ENCODE measurements at regions not wholly inside any gene's neighbourhood (a gene's known extent, or its start where the extent isn't known, plus 50 kb on each side); places are given as distances from the start of the nearest gene placed in this dataset.

- 12 to 25% methylated on average over 5 of the region's 5 CpGs for WGBS, 2 experiments (ENCODE audit: low coverage in 1 of 2, low lambda C conversion rate in 2 of 2, missing lambda C conversion rate in 2 of 2)
- H2AFZ ChIP-seq: no peak overlapping the region
These were observed 307.5 kb upstream of the GNPDA2 start for GRCh38 chr4:45033676-45034419.

DNA sequence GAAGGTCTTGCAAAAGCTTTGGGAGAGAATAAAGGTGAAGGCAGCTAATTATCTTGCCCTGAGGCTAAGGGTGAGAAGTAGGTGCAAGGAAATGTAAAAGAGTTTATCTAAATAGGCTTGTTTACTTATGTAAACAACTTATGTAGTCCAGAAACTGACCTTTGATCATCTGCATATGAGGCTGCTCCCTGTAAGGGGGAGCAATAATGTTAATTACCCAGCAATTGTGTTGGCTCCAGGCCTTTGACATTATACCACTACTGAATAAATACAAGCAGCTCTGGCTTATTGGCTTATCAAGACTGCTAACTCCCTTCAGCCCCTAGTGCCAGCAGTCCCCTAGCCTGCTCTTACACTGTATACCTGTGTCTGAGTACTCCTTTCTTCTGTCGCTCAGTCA is 303.7 kb upstream of the GNPDA2 start:
- TF ChIP-seq EZH2 (IDR thresholded peaks at IDR 0.05; ENCODE audit: insufficient read depth, poor library complexity, severe bottlenecking): no peak
- no peak for TF ChIP-seq EZH2phosphoT487 (IDR thresholded peaks at IDR 0.05; ENCODE audit: insufficient read depth, low read depth)
- Histone ChIP-seq H3F3A (ENCODE audit: insufficient read depth) (no peaks in the 10 kb centered on the region), H3K4me1 (ENCODE audit: insufficient read depth) (no peaks in the 10 kb centered on the region), H3K4me3 (no peak overlapping the region), H2AFZ (no peak overlapping the region), H3K4me2 (ENCODE audit: unreplicated experiment) (no peak overlapping the region), H3K9me2 (ENCODE audit: insufficient read depth) (no peaks in the 10 kb centered on the region), H3K9ac (no peak overlapping the region), H3K36me3 (ENCODE audit: low read depth) (no peaks in the 10 kb centered on the region), H4K20me1 (ENCODE audit: insufficient read depth) (no peaks in the 10 kb centered on the region), H3K9me3 (ENCODE audit: low read depth) (no peaks in the 10 kb centered on the region), H3K27ac (no peak overlapping the region), H3K27me3 (replicated peaks; ENCODE audit: insufficient read depth) (no peaks in the 10 kb centered on the region), H3K79me2 (ENCODE audit: insufficient read depth) (no peaks in the 10 kb centered on the region)
- in situ Hi-C loops (cut with MboI): no loop called here
- WGBS, 2 experiments (ENCODE audit: low coverage in 1 of 2, low lambda C conversion rate in 2 of 2, missing lambda C conversion rate in 2 of 2): 48 to 74% methylated on average over 1 of the region's 1 CpG
- DNase-seq: no peak

More at GRCh38 chr4:45033676-45034419, 307.5 kb upstream of the GNPDA2 start:
- no peaks in the 10 kb centered on the region for H3K9me3 ChIP-seq (ENCODE audit: low read depth)
- no peaks in the 10 kb centered on the region for H3K79me2 ChIP-seq (ENCODE audit: insufficient read depth)
- no peaks in the 10 kb centered on the region for H3K9me2 ChIP-seq (ENCODE audit: insufficient read depth)
- H3K27ac ChIP-seq: no peak overlapping the region
- H3K4me1 ChIP-seq (ENCODE audit: insufficient read depth): no peaks in the 10 kb centered on the region
- H3K9ac ChIP-seq: no peak overlapping the region
- no peak for TF ChIP-seq EZH2phosphoT487 (IDR thresholded peaks at IDR 0.05; ENCODE audit: insufficient read depth, low read depth)
- no peak for TF ChIP-seq EZH2 (IDR thresholded peaks at IDR 0.05; ENCODE audit: insufficient read depth, poor library complexity, severe bottlenecking)
- in situ Hi-C loops (cut with MboI): no loop called here
- no peaks in the 10 kb centered on the region for H3K27me3 ChIP-seq (replicated peaks; ENCODE audit: insufficient read depth)
- no peak for DNase-seq
- no peaks in the 10 kb centered on the region for H4K20me1 ChIP-seq (ENCODE audit: insufficient read depth)
- H3K4me2 ChIP-seq (ENCODE audit: unreplicated experiment): no peak overlapping the region
- no peaks in the 10 kb centered on the region for H3K36me3 ChIP-seq (ENCODE audit: low read depth)
- no peak overlapping the region for H3K4me3 ChIP-seq
- no peaks in the 10 kb centered on the region for H3F3A ChIP-seq (ENCODE audit: insufficient read depth)

DNA sequence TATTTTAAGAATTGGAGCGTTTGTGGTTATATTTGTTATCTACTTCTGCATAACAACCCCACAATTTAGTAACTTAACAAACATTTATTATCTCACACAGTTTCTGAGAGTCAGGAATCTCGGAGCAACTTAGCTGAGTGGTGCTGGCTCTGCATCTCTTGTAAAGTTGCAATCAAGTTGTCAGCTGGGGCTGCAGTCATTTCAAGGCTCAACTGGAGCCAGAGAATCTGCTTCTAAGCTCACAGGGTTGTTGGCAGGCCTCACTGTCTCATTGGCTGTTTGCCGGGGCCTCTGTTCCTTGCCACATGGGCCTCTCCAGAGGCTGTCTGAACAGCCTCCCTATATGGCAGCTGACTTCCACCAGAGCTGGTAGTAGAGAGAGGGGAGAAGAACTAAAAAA is 281.2 kb upstream of the GNPDA2 start:
- WGBS, 2 experiments (ENCODE audit: low coverage in 1 of 2, low lambda C conversion rate in 2 of 2, missing lambda C conversion rate in 2 of 2): 3 to 8% methylated on average over 3 of the region's 3 CpGs
- H3K27ac ChIP-seq: no peak overlapping the region
- in situ Hi-C loops (cut with MboI): no loop called here

GRCh38 chr4:45006078-45006477 is 279.7 kb upstream of the GNPDA2 start:
- H3K4me1 ChIP-seq (ENCODE audit: insufficient read depth): no peaks in the 10 kb centered on the region
- H3K36me3 ChIP-seq (ENCODE audit: low read depth): no peaks in the 10 kb centered on the region
- no peak overlapping the region for H2AFZ ChIP-seq
- no peaks in the 10 kb centered on the region for H3K27me3 ChIP-seq (replicated peaks; ENCODE audit: insufficient read depth)
- no peak for DNase-seq
- no peak overlapping the region for H3K27ac ChIP-seq
- H3K9ac ChIP-seq: no peak overlapping the region
- no peaks in the 10 kb centered on the region for H3K79me2 ChIP-seq (ENCODE audit: insufficient read depth)
- H3K4me3 ChIP-seq: no peak overlapping the region
- in situ Hi-C loops (cut with MboI): no loop called here
- H3F3A ChIP-seq (ENCODE audit: insufficient read depth): no peaks in the 10 kb centered on the region
- TF ChIP-seq EZH2phosphoT487 (IDR thresholded peaks at IDR 0.05; ENCODE audit: insufficient read depth, low read depth) (no peak), EZH2 (IDR thresholded peaks at IDR 0.05; ENCODE audit: insufficient read depth, poor library complexity, severe bottlenecking) (no peak)
- no peaks in the 10 kb centered on the region for H3K9me2 ChIP-seq (ENCODE audit: insufficient read depth)
- no peaks in the 10 kb centered on the region for H4K20me1 ChIP-seq (ENCODE audit: insufficient read depth)
- H3K4me2 ChIP-seq (ENCODE audit: unreplicated experiment): no peak overlapping the region
- H3K9me3 ChIP-seq (ENCODE audit: low read depth): no peaks in the 10 kb centered on the region

More for the DNA sequence above, 281.2 kb upstream of the GNPDA2 start:
- H3K4me3 ChIP-seq: no peak overlapping the region
- no peaks in the 10 kb centered on the region for H3K9me2 ChIP-seq (ENCODE audit: insufficient read depth)
- no peak overlapping the region for H3K4me2 ChIP-seq (ENCODE audit: unreplicated experiment)
- H4K20me1 ChIP-seq (ENCODE audit: insufficient read depth): no peaks in the 10 kb centered on the region
- no peak for DNase-seq
- H3K9me3 ChIP-seq (ENCODE audit: low read depth): no peaks in the 10 kb centered on the region
- H3K27me3 ChIP-seq (replicated peaks; ENCODE audit: insufficient read depth): no peaks in the 10 kb centered on the region
- TF ChIP-seq EZH2phosphoT487 (IDR thresholded peaks at IDR 0.05; ENCODE audit: insufficient read depth, low read depth) (no peak), EZH2 (IDR thresholded peaks at IDR 0.05; ENCODE audit: insufficient read depth, poor library complexity, severe bottlenecking) (no peak)
- H3K9ac ChIP-seq: no peak overlapping the region
- H3F3A ChIP-seq (ENCODE audit: insufficient read depth): no peaks in the 10 kb centered on the region
- H3K36me3 ChIP-seq (ENCODE audit: low read depth): no peaks in the 10 kb centered on the region
- no peaks in the 10 kb centered on the region for H3K4me1 ChIP-seq (ENCODE audit: insufficient read depth)
- no peak overlapping the region for H2AFZ ChIP-seq
- H3K79me2 ChIP-seq (ENCODE audit: insufficient read depth): no peaks in the 10 kb centered on the region
